OCI-LY3 (cell line): ENCODE measurements at regions not wholly inside any gene's neighbourhood (a gene's known extent, or its start where the extent isn't known, plus 50 kb on each side); places are given as distances from the start of the nearest gene placed in this dataset.

Experiments used
- EZH2phosphoT487 ChIP-seq: fragments of 200-600 bp; shearing (Covaris generic); IDR thresholded peaks from 2 replicates; pipeline ENCODE4 v1.6.1; 2018; ENCODE audit warnings: antibody characterized with exemption, mixed run types, low read depth
- TF ChIP-seq, protein P1 (sequence below): fragments of 200-600, 300-600 bp; sonication (generic); IDR thresholded peaks from 2 replicates; pipeline ENCODE4 v1.5.1; 2014; ENCODE audit warnings: antibody characterized with exemption, low read length, low read depth

DNA sequence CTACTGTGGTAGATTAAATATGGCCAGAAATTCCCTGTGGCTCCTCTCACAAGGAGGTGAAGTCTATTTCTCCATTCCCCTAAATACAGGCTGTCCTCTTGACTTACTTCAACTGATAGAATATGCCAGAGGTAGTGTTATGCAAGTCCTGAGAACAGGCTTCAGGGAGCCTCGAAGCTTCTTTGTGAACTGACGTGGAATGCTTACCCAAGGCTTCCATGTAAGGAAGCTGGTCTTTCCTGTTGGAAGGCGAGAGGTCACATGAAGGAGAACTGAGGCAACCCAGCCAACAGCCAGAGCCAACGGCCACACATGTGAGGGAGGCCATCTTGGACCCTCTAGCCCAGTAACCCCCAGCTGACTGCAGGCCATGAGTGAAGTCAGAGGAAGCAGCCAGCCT, 267.9 kb downstream of the MRTFB start:
- TF ChIP-seq, protein P1, sequence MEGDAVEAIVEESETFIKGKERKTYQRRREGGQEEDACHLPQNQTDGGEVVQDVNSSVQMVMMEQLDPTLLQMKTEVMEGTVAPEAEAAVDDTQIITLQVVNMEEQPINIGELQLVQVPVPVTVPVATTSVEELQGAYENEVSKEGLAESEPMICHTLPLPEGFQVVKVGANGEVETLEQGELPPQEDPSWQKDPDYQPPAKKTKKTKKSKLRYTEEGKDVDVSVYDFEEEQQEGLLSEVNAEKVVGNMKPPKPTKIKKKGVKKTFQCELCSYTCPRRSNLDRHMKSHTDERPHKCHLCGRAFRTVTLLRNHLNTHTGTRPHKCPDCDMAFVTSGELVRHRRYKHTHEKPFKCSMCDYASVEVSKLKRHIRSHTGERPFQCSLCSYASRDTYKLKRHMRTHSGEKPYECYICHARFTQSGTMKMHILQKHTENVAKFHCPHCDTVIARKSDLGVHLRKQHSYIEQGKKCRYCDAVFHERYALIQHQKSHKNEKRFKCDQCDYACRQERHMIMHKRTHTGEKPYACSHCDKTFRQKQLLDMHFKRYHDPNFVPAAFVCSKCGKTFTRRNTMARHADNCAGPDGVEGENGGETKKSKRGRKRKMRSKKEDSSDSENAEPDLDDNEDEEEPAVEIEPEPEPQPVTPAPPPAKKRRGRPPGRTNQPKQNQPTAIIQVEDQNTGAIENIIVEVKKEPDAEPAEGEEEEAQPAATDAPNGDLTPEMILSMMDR: no peak
- TF ChIP-seq EZH2phosphoT487: no peak
